ENCODE measurements at regions not wholly inside any gene's neighbourhood (a gene's known extent, or its start where the extent isn't known, plus 50 kb on each side); places are given as distances from the start of the nearest gene placed in this dataset.

- no peak for DNase-seq (ENCODE audit: low read depth in 2 of 2)
- TF ChIP-seq CTCF (IDR thresholded peaks at IDR 0.05; ENCODE audit: low read depth, low read length): no peak
- H3K4me3 ChIP-seq (replicated peaks in 1 of 2; ENCODE audit: low read depth in 2 of 2, low read length in 2 of 2): no peak overlapping the region
Observed at GRCh38 chr20:4411744-4412143, 162.7 kb upstream of the ADRA1D start.

GRCh38 chr20:4406627-4407026, 157.5 kb upstream of the ADRA1D start:
- no peak for TF ChIP-seq CTCF (IDR thresholded peaks at IDR 0.05; ENCODE audit: low read depth, low read length)

DNA sequence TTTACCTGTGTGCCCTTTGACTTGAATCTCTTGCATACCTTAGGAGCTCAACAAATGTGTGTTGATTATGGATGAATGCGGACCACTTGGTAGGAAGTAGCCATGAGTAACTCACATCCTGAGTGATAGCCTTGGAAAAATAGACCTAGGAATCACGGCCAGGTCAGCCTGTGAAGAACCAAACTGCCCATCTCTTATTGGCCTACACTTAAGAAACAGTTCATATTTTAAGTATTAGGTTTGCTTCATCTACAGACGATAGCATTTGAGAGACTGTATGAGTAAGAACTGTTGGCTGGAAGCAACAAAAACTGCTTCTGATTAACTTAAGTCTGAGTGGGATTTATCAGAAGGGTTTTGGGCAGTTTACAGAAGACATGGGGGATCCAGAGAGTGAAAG, 152.5 kb upstream of the ADRA1D start:
- peak in 1 of 2 donors; percentile 14 for DNase-seq (ENCODE audit: low read depth in 2 of 2)
- no peak for TF ChIP-seq CTCF (IDR thresholded peaks at IDR 0.05; ENCODE audit: low read depth, low read length)
- no peak overlapping the region for H3K4me3 ChIP-seq (replicated peaks in 1 of 2; ENCODE audit: low read depth in 2 of 2, low read length in 2 of 2)

More at GRCh38 chr20:4406627-4407026, 157.5 kb upstream of the ADRA1D start:
- no peak overlapping the region for H3K4me3 ChIP-seq (replicated peaks in 1 of 2; ENCODE audit: low read depth in 2 of 2, low read length in 2 of 2)
- DNase-seq (ENCODE audit: low read depth in 2 of 2): peak; percentile 34 to 51

- DNase-seq (ENCODE audit: low read depth in 2 of 2): no peak
- no peak for TF ChIP-seq CTCF (IDR thresholded peaks at IDR 0.05; ENCODE audit: low read depth, low read length)
- no peak overlapping the region for H3K4me3 ChIP-seq (replicated peaks in 1 of 2; ENCODE audit: low read depth in 2 of 2, low read length in 2 of 2)
Observed at GRCh38 chr20:4384961-4385360, 135.9 kb upstream of the ADRA1D start.

DNA sequence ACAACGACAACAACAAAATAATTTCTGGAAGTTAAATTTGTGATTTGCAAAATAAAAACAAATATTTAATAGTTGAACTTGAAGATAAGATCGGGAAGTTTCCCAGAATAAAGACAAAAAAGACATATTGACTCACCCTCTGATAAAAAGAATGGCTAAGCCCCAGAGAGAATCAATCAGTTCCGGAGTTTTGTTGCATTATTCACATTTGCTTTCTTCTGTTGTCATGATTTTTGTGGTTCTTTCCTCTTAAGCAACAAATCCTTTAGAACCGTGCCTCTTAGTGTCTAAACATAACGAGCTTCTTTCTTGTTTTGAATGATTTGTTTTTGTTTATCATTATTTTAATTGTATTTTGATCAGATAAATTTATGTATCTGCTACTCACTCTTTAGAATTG, 134.9 kb upstream of the ADRA1D start:
- peak in 1 of 2 donors; percentile 27 for DNase-seq (ENCODE audit: low read depth in 2 of 2)
- H3K4me3 ChIP-seq (replicated peaks in 1 of 2; ENCODE audit: low read depth in 2 of 2, low read length in 2 of 2): no peak overlapping the region
- no peak for TF ChIP-seq CTCF (IDR thresholded peaks at IDR 0.05; ENCODE audit: low read depth, low read length)

- H3K4me3 ChIP-seq (replicated peaks in 1 of 2; ENCODE audit: low read depth in 2 of 2, low read length in 2 of 2): no peak overlapping the region
- peak; percentile 5 for DNase-seq (ENCODE audit: low read depth in 2 of 2)
- no peak for TF ChIP-seq CTCF (IDR thresholded peaks at IDR 0.05; ENCODE audit: low read depth, low read length)
Observed at GRCh38 chr20:4375881-4376280, 126.8 kb upstream of the ADRA1D start.

GRCh38 chr20:4373454-4373853, 124.4 kb upstream of the ADRA1D start:
- H3K4me3 ChIP-seq (replicated peaks in 1 of 2; ENCODE audit: low read depth in 2 of 2, low read length in 2 of 2): no peak overlapping the region
- no peak for DNase-seq (ENCODE audit: low read depth in 2 of 2)
- TF ChIP-seq CTCF (IDR thresholded peaks at IDR 0.05; ENCODE audit: low read depth, low read length): no peak
